Esophagus squamous epithelium (tissue), 5 donors: ENCODE measurements at regions not wholly inside any gene's neighbourhood (a gene's known extent, or its start where the extent isn't known, plus 50 kb on each side); places are given as distances from the start of the nearest gene placed in this dataset.

Experiments used
- DNase-seq: peaks from one replicate; lab custom pipeline; 2025; lab: John Stamatoyannopoulos, UW
- H3K27ac ChIP-seq, 4 donors: fragments of 200-600 bp; sonication (generic); one replicate each; pipeline ENCODE4 v1.5.1; 2016 to 2019; ENCODE audit warnings: mild to moderate bottlenecking in 1 of 4
- H3K27me3 ChIP-seq, 4 donors: fragments of 200-600 bp; sonication (generic); 1 replicate in 3 of 4; 2 replicates in 1 of 4; pipeline versions ENCODE4 v1.5.1 to v1.6.0; 2017 to 2021; ENCODE audit warnings: antibody characterized with exemption in 1 of 4
- H3K36me3 ChIP-seq, 3 donors: fragments of 200-600 bp; sonication (generic); one replicate each; pipeline ENCODE4 v1.5.1; 2016 to 2019
- H3K4me1 ChIP-seq, 3 donors: fragments of 200-600 bp; sonication (generic); one replicate each; pipeline ENCODE4 v1.5.1; 2017 to 2019
- H3K4me3 ChIP-seq, 4 donors: fragments of 200-600 bp; sonication (generic); 1 replicate in 3 of 4; 2 replicates in 1 of 4; pipeline ENCODE4 v1.5.1; 2016 to 2019; ENCODE audit warnings: mild to moderate bottlenecking in 2 of 4, moderate library complexity in 1 of 4
- H3K9me3 ChIP-seq, 3 donors: fragments of 200-600 bp; sonication (generic); one replicate each; pipeline ENCODE4 v1.5.1; 2016 to 2019
- POLR2A ChIP-seq, 4 donors: fragments of 450-650 bp; IDR thresholded peaks; one replicate each; pipeline ENCODE4 v1.6.1; 2017; ENCODE audit warnings: antibody characterized with exemption in 4 of 4, mild to moderate bottlenecking in 4 of 4, moderate library complexity in 3 of 4
- WGBS, 2 donors: methylation state at CpG; one replicate each; pipeline ENCODE4 v1.1.5; 2018; 5-methylcytosine and 5-hydroxymethylcytosine counted together
- intact Hi-C: fragments of 100-400 bp; cut with DNase I; formaldehyde crosslinking; loops from one replicate; pipeline ENCODE4 v1.15.0; 2022
- TF ChIP-seq, protein P1 (sequence below), 6 experiments: fragments of 450-650 bp in 4 of 6; fragments of 200-600 bp in 2 of 6; sonication (generic) in 2 of 6; IDR thresholded peaks; one replicate each; pipeline ENCODE4 v1.5.1; 2016 to 2019; ENCODE audit warnings: antibody characterized with exemption in 6 of 6, mild to moderate bottlenecking in 4 of 6, moderate library complexity in 4 of 6
- donor health status: DM: yes; HTN: yes; CAD: no.

GRCh38 chrX:6962006-6962355 lies 185.5 kb upstream of the STS start:
- no peak overlapping the region for H3K4me3 ChIP-seq
- H3K9me3 ChIP-seq, result no peaks in the 10 kb centered on the region
- H3K27ac ChIP-seq, result no peak overlapping the region
- WGBS, 2 donors, result 86% methylated on average over 2 of the region's 2 CpGs
- DNase-seq, result no peak
- H3K4me1 ChIP-seq, result no peaks in the 10 kb centered on the region
- intact Hi-C loops, result no loop called here
- TF ChIP-seq POLR2A (IDR thresholded peaks at IDR 0.05), result no peak
- TF ChIP-seq, protein P1, sequence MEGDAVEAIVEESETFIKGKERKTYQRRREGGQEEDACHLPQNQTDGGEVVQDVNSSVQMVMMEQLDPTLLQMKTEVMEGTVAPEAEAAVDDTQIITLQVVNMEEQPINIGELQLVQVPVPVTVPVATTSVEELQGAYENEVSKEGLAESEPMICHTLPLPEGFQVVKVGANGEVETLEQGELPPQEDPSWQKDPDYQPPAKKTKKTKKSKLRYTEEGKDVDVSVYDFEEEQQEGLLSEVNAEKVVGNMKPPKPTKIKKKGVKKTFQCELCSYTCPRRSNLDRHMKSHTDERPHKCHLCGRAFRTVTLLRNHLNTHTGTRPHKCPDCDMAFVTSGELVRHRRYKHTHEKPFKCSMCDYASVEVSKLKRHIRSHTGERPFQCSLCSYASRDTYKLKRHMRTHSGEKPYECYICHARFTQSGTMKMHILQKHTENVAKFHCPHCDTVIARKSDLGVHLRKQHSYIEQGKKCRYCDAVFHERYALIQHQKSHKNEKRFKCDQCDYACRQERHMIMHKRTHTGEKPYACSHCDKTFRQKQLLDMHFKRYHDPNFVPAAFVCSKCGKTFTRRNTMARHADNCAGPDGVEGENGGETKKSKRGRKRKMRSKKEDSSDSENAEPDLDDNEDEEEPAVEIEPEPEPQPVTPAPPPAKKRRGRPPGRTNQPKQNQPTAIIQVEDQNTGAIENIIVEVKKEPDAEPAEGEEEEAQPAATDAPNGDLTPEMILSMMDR (IDR thresholded peaks at IDR 0.05), result no peak
- no peaks in the 10 kb centered on the region for H3K36me3 ChIP-seq
- H3K27me3 ChIP-seq, result no peaks in the 10 kb centered on the region

DNA sequence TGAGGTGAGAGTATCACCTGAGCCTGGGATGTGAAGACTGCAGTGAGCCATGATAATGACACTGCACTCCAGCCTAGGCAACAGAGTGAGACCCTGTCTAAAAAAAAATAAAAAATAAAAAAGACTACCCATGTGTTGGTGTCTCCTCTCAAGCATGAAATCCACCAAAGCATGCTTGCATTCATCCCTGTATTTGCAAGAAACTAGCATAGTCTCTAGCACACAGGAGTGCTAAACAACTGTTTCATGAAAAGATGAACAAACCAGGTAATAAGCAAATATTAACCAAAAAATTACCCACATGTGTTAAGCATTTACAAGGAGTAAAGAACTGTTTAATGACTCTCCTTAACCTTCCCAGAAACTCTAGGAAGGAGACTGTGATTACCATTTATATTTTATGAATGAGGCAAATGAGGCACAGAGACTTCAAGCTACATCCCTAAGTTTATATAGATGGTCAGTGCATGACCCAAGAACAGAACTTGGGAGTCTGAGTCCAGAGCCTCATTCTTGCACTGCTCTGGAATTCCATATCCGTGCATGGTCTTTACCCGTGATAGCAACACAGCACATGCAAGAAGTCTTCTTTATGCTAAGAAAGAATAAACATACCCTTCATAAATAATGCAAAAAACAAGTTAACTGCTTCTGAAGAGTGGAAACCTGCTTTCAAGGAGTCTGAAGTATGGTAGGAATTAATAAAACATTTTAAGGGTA lies 186.1 kb upstream of the STS start:
- Histone ChIP-seq H3K4me3 (no peak overlapping the region), H3K9me3 (no peaks in the 10 kb centered on the region), H3K36me3 (no peaks in the 10 kb centered on the region), H3K4me1 (no peaks in the 10 kb centered on the region), H3K27ac (no peak overlapping the region), H3K27me3 (no peaks in the 10 kb centered on the region)
- WGBS, 2 donors, result 88% methylated on average over 2 of the region's 2 CpGs; no CpG with 5 or more reads in 1 of the 2 donors
- intact Hi-C loops, result no loop called here
- no peak for DNase-seq
- TF ChIP-seq POLR2A (IDR thresholded peaks at IDR 0.05), result no peak
- TF ChIP-seq, protein P1 (IDR thresholded peaks at IDR 0.05), result no peak

GRCh38 chrX:6959006-6959405 lies 188.5 kb upstream of the STS start:
- no peak overlapping the region for H3K27ac ChIP-seq
- intact Hi-C loops, result no loop called here

GRCh38 chrX:6954836-6955235 lies 192.7 kb upstream of the STS start:
- WGBS, 2 donors, result 30 to 33% methylated on average over 1 of the region's 1 CpG
- intact Hi-C loops, result no loop called here
- Histone ChIP-seq H3K4me3 (no peak overlapping the region), H3K36me3 (no peaks in the 10 kb centered on the region), H3K27me3 (no peaks in the 10 kb centered on the region), H3K27ac (no peak overlapping the region), H3K4me1 (no peaks in the 10 kb centered on the region), H3K9me3 (no peaks in the 10 kb centered on the region)
- TF ChIP-seq POLR2A (IDR thresholded peaks at IDR 0.05), result no peak
- TF ChIP-seq, protein P1 (IDR thresholded peaks at IDR 0.05), result no peak
- DNase-seq, result no peak

More at GRCh38 chrX:6959006-6959405, 188.5 kb upstream of the STS start:
- no peaks in the 10 kb centered on the region for H3K27me3 ChIP-seq
- TF ChIP-seq POLR2A (IDR thresholded peaks at IDR 0.05), result no peak
- TF ChIP-seq, protein P1 (IDR thresholded peaks at IDR 0.05), result no peak
- DNase-seq, result no peak
- no peaks in the 10 kb centered on the region for H3K36me3 ChIP-seq
- no peaks in the 10 kb centered on the region for H3K9me3 ChIP-seq
- no peaks in the 10 kb centered on the region for H3K4me1 ChIP-seq
- H3K4me3 ChIP-seq, result no peak overlapping the region

GRCh38 chrX:6946168-6946567 lies 201.3 kb upstream of the STS start:
- no peaks in the 10 kb centered on the region for H3K4me1 ChIP-seq
- H3K27ac ChIP-seq, result no peak overlapping the region
- H3K4me3 ChIP-seq, result no peak overlapping the region
- intact Hi-C loops, result no loop called here
- no peak for DNase-seq
- 81 to 85% methylated on average over 3 of the region's 3 CpGs for WGBS, 2 donors
- TF ChIP-seq, protein P1 (IDR thresholded peaks at IDR 0.05), result no peak
- TF ChIP-seq POLR2A (IDR thresholded peaks at IDR 0.05), result no peak
- no peaks in the 10 kb centered on the region for H3K36me3 ChIP-seq
- H3K27me3 ChIP-seq, result no peaks in the 10 kb centered on the region
- no peaks in the 10 kb centered on the region for H3K9me3 ChIP-seq
